Stimulated activated CD4-positive, alpha-beta T cell treated with anti-CD3 and anti-CD28 coated beads, Interleukin-12 subunit alpha, Interleukin-12 subunit beta, amount 100 ng/mL, for 48 hours (primary cell): ENCODE measurements at regions not wholly inside any gene's neighbourhood (a gene's known extent, or its start where the extent isn't known, plus 50 kb on each side); places are given as distances from the start of the nearest gene placed in this dataset.
"Not testable (repeated sequence)": the region's sequence is repeated elsewhere in the genome, so short reads cannot be mapped to it uniquely, and the experiment has no call there.

ENCODE experiments used
- DNase-seq, 3 donors: peaks; one replicate each; pipeline ENCODE4 v3.0.0-alpha.2; 2020; ENCODE audit warnings: low read depth in 2 of 3, low spot score in 1 of 3

- DNase-seq, result not testable (repeated sequence)
These were observed 125.3 kb downstream of the GOLGA6L4 start for GRCh38 chr15:84360902-84361301.

- DNase-seq, result not testable (repeated sequence)
These were observed 148.8 kb downstream of the GOLGA6L4 start for GRCh38 chr15:84384421-84384820.

GRCh38 chr15:84387086-84387485 is 151.5 kb downstream of the GOLGA6L4 start:
- no peak for DNase-seq

GRCh38 chr15:84388201-84388600 is 152.6 kb downstream of the GOLGA6L4 start:
- not testable (repeated sequence) for DNase-seq

- not testable (repeated sequence) for DNase-seq
These were observed 153.1 kb downstream of the GOLGA6L4 start for GRCh38 chr15:84388638-84389037.

- DNase-seq, result not testable (repeated sequence)
These were observed 154.8 kb downstream of the GOLGA6L4 start for GRCh38 chr15:84390324-84390723.

GRCh38 chr15:84391191-84391590 is 155.6 kb downstream of the GOLGA6L4 start:
- no peak for DNase-seq

- not testable (repeated sequence) for DNase-seq
These were observed 156.4 kb downstream of the GOLGA6L4 start for GRCh38 chr15:84392020-84392419.

- not testable (repeated sequence) for DNase-seq
These were observed 157.9 kb downstream of the GOLGA6L4 start for GRCh38 chr15:84393386-84393936.

- not testable (repeated sequence) for DNase-seq
These were observed 158.4 kb downstream of the GOLGA6L4 start for GRCh38 chr15:84393966-84394365.

- not testable (repeated sequence) for DNase-seq
These were observed 159.8 kb downstream of the GOLGA6L4 start for GRCh38 chr15:84395384-84395783.

- not testable (repeated sequence) for DNase-seq
These were observed 160.3 kb downstream of the GOLGA6L4 start for GRCh38 chr15:84395881-84396280.

- DNase-seq, result not testable (repeated sequence)
These were observed 161.5 kb downstream of the GOLGA6L4 start for GRCh38 chr15:84397066-84397465.

GRCh38 chr15:84398087-84398486 is 162.5 kb downstream of the GOLGA6L4 start:
- not testable (repeated sequence) for DNase-seq

- no peak for DNase-seq
These were observed 163.5 kb downstream of the GOLGA6L4 start for GRCh38 chr15:84398763-84399701.

- no peak for DNase-seq
These were observed 164.6 kb downstream of the GOLGA6L4 start for GRCh38 chr15:84400017-84400740.

GRCh38 chr15:84400820-84401219 is 165.2 kb downstream of the GOLGA6L4 start:
- DNase-seq, result no peak

GRCh38 chr15:84401461-84401860 is 165.9 kb downstream of the GOLGA6L4 start:
- DNase-seq, result not testable (repeated sequence)

- not testable (repeated sequence) for DNase-seq
These were observed 166.6 kb downstream of the GOLGA6L4 start for GRCh38 chr15:84401891-84402840.

GRCh38 chr15:84402856-84403608 is 167.5 kb downstream of the GOLGA6L4 start:
- DNase-seq, result no peak
